A549 (cell line): ENCODE measurements at regions not wholly inside any gene's neighbourhood (a gene's known extent, or its start where the extent isn't known, plus 50 kb on each side); places are given as distances from the start of the nearest gene placed in this dataset.

ENCODE experiments used
- ATAC-seq, 2 experiments: fragments of 200-7000 bp in 1 of 2; fragments of >200 bp in 1 of 2; cut with Nextera tagmentation in 1 of 2; cut with Tn5 transposase in 1 of 2; 3 replicates each; pipeline versions ENCODE4 v1.8.0 to v1.9.1; 2018 to 2020; ENCODE audit warnings: mild to moderate bottlenecking in 1 of 2, moderate library complexity in 1 of 2
- CTCF ChIA-PET: fragments of 300-600 bp; sonication (Branson Sonifier 250); formaldehyde crosslinking; extraction: SDS; loops from one replicate; lab custom pipeline; 2021; ENCODE audit warnings: antibody characterized with exemption, inconsistent platforms; lab: Yijun Ruan, JAX
- POLR2A ChIA-PET: fragments of 350-600 bp; formaldehyde crosslinking; extraction: SDS; loops from one replicate; lab custom pipeline; 2021; ENCODE audit warnings: antibody characterized with exemption, inconsistent platforms; lab: Yijun Ruan, JAX
- DNase-seq, 2 experiments: peaks; one replicate each; pipeline versions ENCODE4 v3.0.0 to v3.0.0-alpha.2; 2011 to 2016; ENCODE audit warnings: low read depth in 1 of 2, low spot score in 1 of 2
- FAIRE-seq: peaks from 2 replicates; lab custom pipeline; 2011; peaks lifted over from hg19 to GRCh38; lab: Jason Lieb, UNC
- H3K27ac ChIP-seq, 2 experiments: fragments of >200 bp; sonication (Bioruptor Twin); formaldehyde crosslinking; 3 replicates each; pipeline ENCODE4 v1.5.1; 2016 to 2017
- H3K4me1 ChIP-seq: fragments of >200 bp; sonication (Bioruptor Twin); formaldehyde crosslinking; 3 replicates; pipeline ENCODE4 v1.6.1; 2016
- H3K4me2 ChIP-seq: fragments of >200 bp; sonication (Bioruptor Twin); formaldehyde crosslinking; 3 replicates; pipeline ENCODE4 v1.6.1; 2016
- H3K4me3 ChIP-seq: fragments of >200 bp; sonication (Bioruptor Twin); formaldehyde crosslinking; 3 replicates; pipeline ENCODE4 v1.5.1; 2016
- H3K9me3 ChIP-seq: fragments of >200 bp; sonication (Bioruptor Twin); formaldehyde crosslinking; 3 replicates; pipeline ENCODE4 v1.6.1; 2016
- CHD4 ChIP-seq: fragments of 200-600 bp; sonication (generic); IDR thresholded peaks from 2 replicates; pipeline ENCODE4 v1.6.1; 2016; ENCODE audit warnings: antibody characterized with exemption, mild to moderate bottlenecking, borderline replicate concordance
- EHF ChIP-seq: fragments of 250-450 bp; sonication (Bioruptor Pico); IDR thresholded peaks from 2 replicates; pipeline ENCODE4 v1.5.0; 2020; ENCODE audit warnings: mild to moderate bottlenecking
- FOSL2 ChIP-seq, 2 experiments: fragments of 450-650 bp in 1 of 2; fragments of >200 bp in 1 of 2; sonication (Bioruptor Twin) in 1 of 2; formaldehyde crosslinking; IDR thresholded peaks; 2 replicates each; pipeline versions ENCODE4 v1.5.0 to v1.6.1; 2016 to 2020; ENCODE audit warnings: mild to moderate bottlenecking in 1 of 2, moderate library complexity in 1 of 2
- HDAC2 ChIP-seq: fragments of 200-600 bp; sonication (generic); IDR thresholded peaks from 2 replicates; pipeline ENCODE4 v1.6.1; 2016
- HMGXB4 ChIP-seq: fragments of 250-450 bp; sonication (Bioruptor Pico); IDR thresholded peaks from 2 replicates; pipeline ENCODE4 v1.5.0; 2021; ENCODE audit warnings: mild to moderate bottlenecking, moderate library complexity, borderline replicate concordance
- HOXA7 ChIP-seq: fragments of 250-450 bp; sonication (Bioruptor Pico); IDR thresholded peaks from 2 replicates; pipeline ENCODE4 v1.5.0; 2020; ENCODE audit warnings: mild to moderate bottlenecking, moderate library complexity
- JUN ChIP-seq, 2 experiments: fragments of >200 bp; sonication (Bioruptor Twin); formaldehyde crosslinking; IDR thresholded peaks; 2 replicates in 1 of 2; 3 replicates in 1 of 2; pipeline ENCODE4 v1.6.1; 2016 to 2017
- RNF2 ChIP-seq: fragments of 200-600 bp; sonication (generic); IDR thresholded peaks from 2 replicates; pipeline ENCODE4 v1.6.1; 2016; ENCODE audit warnings: low read depth, mild to moderate bottlenecking, antibody characterized with exemption, moderate library complexity, borderline replicate concordance
- TFCP2L1 ChIP-seq: fragments of 250-450 bp; sonication (Bioruptor Pico); IDR thresholded peaks from 2 replicates; pipeline ENCODE4 v1.5.0; 2021; ENCODE audit warnings: mild to moderate bottlenecking
- WGBS: methylation state at CpG from one replicate; pipeline ENCODE4 v1.1.6; 2017; ENCODE audit errors: missing lambda C conversion rate; 5-methylcytosine and 5-hydroxymethylcytosine counted together
- small RNA-seq, 6 experiments: library from RNA; depleted of rRNA; stranded (forward); fragments of <200 nt; gene quantifications; one replicate each; pipeline ENCODE3, GENCODE V24; 2012

- FAIRE-seq (no peak), ATAC-seq (no peak), DNase-seq (no peak)
- no peaks in the 10 kb centered on the region for H3K4me1 ChIP-seq
- 21% methylated on average over 5 of the region's 5 CpGs for WGBS
- H3K4me2 ChIP-seq = no peak overlapping the region
- POLR2A ChIA-PET = no interaction called here
- TF ChIP-seq HDAC2 = no peak
- no peak for TF ChIP-seq TFCP2L1
- no peak for TF ChIP-seq FOSL2 (IDR thresholded peaks at IDR 0.05)
- TF ChIP-seq FOSL2 (CRISPR knock-in tag; IDR thresholded peaks at IDR 0.05) = no peak
- H3K9me3 ChIP-seq = no peaks in the 10 kb centered on the region
- no peak overlapping the region for H3K27ac ChIP-seq
- CTCF ChIA-PET = no interaction called here
- H3K4me3 ChIP-seq = no peak overlapping the region
Observed at GRCh38 chr11:112903340-112903739, 57.9 kb upstream of the NCAM1 start.

- POLR2A ChIA-PET = no interaction called here
Observed at GRCh38 chr11:112911124-112911523, 50.1 kb upstream of the NCAM1 start.

More at GRCh38 chr11:112911124-112911523, 50.1 kb upstream of the NCAM1 start:
- ATAC-seq (no peak), DNase-seq (no peak), FAIRE-seq (no peak)
- no peak overlapping the region for H3K4me2 ChIP-seq
- TF ChIP-seq JUN (IDR thresholded peaks at IDR 0.05) (no peak), HMGXB4 (CRISPR knock-in tag) (no peak), RNF2 (no peak), HOXA7 (no peak), EHF (CRISPR knock-in tag) (no peak), CHD4 (no peak)
- TF ChIP-seq, all 56 proteins: peak for 0
- WGBS = 0% methylated on average over 1 of the region's 1 CpG
- CTCF ChIA-PET = no interaction called here
- Histone ChIP-seq H3K27ac (no peak overlapping the region), H3K4me3 (no peak overlapping the region), H3K4me1 (no peaks in the 10 kb centered on the region), H3K9me3 (no peaks in the 10 kb centered on the region)

Small RNA genes lying in the stretch of these regions (small RNA-seq; reads per million reads assigned to genes)
- gene RF00477 (0 reads per million in 6 experiments), gene RNU6-44P (0 to 3.0 (median 0.59) reads per million in 6 experiments)
